ENCODE measurements at regions not wholly inside any gene's neighbourhood (a gene's known extent, or its start where the extent isn't known, plus 50 kb on each side); places are given as distances from the start of the nearest gene placed in this dataset.

DNA sequence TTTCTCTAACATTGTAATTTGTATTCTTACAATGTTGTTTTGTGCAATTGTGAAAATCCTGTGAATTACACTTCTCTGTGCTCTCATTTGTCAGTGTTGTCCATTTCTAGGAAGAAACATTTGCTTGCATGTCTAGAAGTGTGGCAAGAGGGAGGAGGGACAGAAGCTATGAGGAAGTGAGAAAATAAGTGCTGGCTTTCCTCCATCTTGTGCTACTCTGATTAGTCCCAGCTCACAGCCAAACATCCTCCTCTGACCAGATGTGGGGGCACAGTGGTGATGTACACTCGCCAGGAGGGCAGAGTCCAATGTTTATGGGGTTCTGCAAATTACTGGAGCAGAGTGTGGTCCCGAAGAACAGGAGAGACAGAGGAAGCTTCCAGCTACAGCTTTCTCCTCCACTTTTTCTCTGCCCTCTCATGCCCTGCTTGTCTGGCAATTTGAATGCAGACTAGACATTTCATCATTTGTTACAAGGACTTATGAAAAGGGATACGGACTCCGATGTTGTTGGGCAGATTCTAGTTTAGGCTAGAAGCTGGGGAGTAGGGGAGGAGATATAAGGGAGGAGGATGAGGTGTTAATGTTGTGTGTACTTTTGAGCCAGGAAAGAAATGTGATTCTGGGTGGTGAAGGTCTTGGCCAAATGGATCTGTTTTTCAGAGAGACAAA, 131.0 kb upstream of the C1GALT1 start:
- no peak for DNase-seq (ENCODE audit: low read depth)

DNA sequence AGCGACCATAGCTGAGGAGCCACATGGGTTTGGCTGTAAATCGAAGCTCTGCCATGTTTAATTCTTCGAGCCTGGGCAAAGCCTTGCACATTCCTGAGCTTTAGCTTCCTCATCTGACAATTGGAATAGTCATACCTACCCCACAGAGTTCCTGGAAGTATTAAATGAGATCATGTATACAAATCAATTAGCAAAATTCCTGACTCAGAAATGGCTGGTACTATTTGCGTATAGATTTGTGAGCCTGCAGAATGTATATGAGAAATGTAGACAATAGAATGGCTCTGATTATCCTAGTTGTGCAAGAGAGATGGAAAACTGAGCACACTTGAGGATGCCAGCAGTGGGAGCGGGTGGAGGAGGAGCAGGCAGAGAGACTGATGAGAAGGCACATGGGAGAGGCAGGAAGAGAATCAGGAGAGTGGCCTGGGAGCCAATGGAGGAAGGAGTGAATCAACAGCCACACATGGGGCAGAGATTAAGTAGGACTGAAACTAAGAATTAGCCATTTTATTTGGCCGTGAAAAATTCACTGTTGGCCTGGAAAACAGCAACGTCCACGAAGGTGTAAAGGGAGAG, 128.0 kb upstream of the C1GALT1 start:
- DNase-seq (ENCODE audit: low read depth), result no peak

DNA sequence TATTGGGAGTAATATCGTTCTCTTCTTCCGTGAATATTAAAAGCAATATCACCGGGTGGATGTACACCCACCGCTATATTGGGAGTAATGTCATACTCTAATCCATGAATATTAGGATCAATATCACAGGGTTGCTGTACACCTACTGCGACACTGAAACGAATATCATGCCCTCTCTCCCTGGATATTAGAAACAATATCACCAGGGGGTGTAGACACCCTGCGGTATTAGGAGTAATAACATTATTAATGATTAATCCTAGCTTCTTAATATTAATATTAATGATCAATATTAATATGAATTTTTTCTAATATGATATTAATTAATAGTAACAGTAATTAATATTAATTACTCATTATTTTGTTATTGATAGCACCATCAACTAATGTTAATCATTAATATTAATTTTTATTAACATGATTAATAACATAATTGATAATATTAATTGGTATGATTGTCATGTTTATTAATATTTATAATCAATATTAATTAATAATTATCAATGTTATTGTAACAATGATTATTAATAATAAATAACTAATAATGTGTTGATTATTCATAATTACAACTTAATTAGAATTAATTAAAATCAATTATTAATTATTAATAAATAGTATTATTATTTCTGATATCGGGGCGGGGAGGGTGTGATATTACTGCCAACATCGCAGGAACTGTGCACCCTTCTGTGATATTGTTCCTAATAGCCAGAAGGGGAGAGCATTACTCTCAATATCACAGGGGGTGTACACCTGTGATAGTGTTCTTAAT, 121.3 kb upstream of the C1GALT1 start:
- DNase-seq (ENCODE audit: low read depth), result no peak

DNA sequence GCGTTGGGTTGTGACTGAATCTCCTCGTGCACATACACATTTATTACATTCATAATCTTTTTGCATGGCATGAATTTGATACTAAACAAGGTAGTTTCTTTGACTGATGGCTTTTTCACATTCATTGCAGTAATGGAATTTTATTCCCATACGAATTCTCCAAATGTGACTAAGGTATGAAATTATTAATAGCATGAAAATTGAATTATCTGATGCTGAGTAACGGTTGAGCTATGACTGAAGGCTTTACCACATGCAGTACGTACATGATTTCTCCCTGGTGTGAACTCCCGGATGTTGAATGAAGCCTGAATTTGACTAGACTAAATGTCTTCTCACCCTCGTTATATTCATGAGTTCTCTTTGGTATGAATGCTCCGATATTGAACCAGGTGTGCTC, 104.4 kb upstream of the C1GALT1 start:
- DNase-seq (ENCODE audit: low read depth), result no peak

GRCh38 chr7:7080802-7081201, 101.5 kb upstream of the C1GALT1 start:
- no peak for DNase-seq (ENCODE audit: low read depth)

GRCh38 chr7:7090460-7090859, 91.9 kb upstream of the C1GALT1 start:
- no peak for DNase-seq (ENCODE audit: low read depth)

- DNase-seq (ENCODE audit: low read depth), result no peak
Measured at GRCh38 chr7:7098280-7098818, 84.0 kb upstream of the C1GALT1 start.

DNA sequence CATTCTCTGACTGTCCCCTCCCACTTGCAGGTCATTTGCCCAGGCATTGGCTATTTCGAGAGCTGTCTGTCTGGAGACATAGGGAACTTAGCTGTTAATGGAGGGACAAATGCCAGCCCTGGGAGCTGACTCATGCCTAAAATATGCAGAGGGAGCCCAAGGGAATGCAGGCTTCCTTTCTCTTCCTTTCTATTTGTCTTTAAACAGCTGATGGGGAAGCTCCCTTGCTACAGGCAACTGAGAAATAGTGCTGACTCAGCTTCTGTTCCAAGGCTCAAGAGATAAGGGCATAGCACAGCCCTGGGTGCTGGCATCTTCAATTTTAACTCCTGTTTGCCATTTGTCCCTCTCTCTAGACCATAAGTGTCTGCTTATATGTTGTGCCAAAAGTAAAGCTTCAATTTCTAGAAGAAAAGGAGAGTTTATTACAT, 82.7 kb upstream of the C1GALT1 start:
- DNase-seq (ENCODE audit: low read depth), result no peak

DNA sequence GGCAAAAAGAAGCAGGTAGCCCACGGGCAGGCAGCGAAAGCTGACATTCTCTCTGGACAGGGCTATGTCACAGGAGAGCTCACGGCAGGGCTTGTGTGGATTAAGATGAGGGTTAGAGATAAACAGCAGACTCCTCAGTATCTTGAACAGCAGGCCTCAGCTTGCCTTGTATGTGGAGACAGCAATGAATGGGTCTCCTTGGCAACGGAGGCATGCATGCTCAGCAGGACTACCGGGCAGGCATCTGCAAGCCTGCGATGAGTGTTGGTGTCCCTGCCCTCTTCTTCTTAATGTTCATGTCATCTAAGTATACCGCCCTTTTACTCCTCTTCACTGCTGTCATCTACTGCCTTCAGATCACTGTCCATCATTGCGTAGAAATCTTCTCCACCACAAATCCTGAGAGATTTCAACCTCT, 81.9 kb upstream of the C1GALT1 start:
- no peak for DNase-seq (ENCODE audit: low read depth)

GRCh38 chr7:7102906-7103305, 79.4 kb upstream of the C1GALT1 start:
- DNase-seq (ENCODE audit: low read depth), result no peak

- no peak for DNase-seq (ENCODE audit: low read depth)
Measured at GRCh38 chr7:7103343-7104313, 78.7 kb upstream of the C1GALT1 start.

GRCh38 chr7:7104314-7104698, 78.0 kb upstream of the C1GALT1 start:
- DNase-seq (ENCODE audit: low read depth), result no peak

- DNase-seq (ENCODE audit: low read depth), result no peak
Measured at GRCh38 chr7:7104971-7105370, 77.4 kb upstream of the C1GALT1 start.

- no peak for DNase-seq (ENCODE audit: low read depth)
Measured at GRCh38 chr7:7105800-7106582, 76.4 kb upstream of the C1GALT1 start.

DNA sequence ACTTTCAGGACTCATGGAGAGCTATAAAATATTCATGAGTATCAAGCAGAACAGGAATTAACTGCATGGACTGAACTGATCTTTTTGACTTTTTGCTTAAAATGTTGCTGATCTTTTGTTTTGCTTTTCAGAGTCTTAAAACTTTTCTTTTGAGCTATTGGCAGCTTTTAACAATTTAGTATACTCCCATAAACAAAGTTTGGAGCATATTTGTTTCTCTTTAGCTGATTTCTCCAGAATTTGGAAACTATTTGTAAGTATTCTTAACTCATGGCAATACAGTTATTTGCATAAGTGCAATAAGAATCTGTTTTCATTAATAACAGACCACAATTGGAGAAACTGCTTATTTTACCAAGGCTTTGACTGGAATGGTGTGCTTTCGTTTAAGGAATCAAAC, 73.4 kb upstream of the C1GALT1 start:
- DNase-seq (ENCODE audit: low read depth), result no peak

GRCh38 chr7:7109934-7110333, 72.4 kb upstream of the C1GALT1 start:
- DNase-seq (ENCODE audit: low read depth), result no peak

GRCh38 chr7:7110706-7111105, 71.6 kb upstream of the C1GALT1 start:
- no peak for DNase-seq (ENCODE audit: low read depth)

DNA sequence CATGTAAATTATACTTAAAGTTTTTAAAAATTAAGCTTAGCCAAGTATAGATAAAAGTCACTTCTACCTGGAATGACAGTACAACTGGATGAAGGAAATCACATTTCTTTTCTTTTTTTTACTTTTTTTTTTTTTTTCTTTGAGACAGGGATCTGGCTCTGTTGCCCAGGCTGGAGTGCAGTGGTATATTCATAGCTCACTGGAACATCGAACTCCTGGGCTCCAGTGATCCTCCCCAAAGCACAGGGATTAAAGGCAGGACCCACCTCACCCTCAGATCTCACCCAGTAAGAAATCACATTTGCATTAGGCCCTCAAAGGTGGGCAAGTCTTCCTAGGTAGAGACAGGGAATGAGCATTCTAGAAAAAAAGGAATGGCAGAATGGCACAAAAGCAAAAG, 69.5 kb upstream of the C1GALT1 start:
- no peak for DNase-seq (ENCODE audit: low read depth)

GRCh38 chr7:7114575-7115291, 67.6 kb upstream of the C1GALT1 start:
- no peak for DNase-seq (ENCODE audit: low read depth)

GRCh38 chr7:7117935-7118586, 64.3 kb upstream of the C1GALT1 start:
- DNase-seq (ENCODE audit: low read depth), result no peak
